Cerebellar cortex (tissue), 1 donor: ENCODE measurements at regions not wholly inside any gene's neighbourhood (a gene's known extent, or its start where the extent isn't known, plus 50 kb on each side); places are given as distances from the start of the nearest gene placed in this dataset.

ENCODE experiments used
- DNase-seq: peaks from one replicate; pipeline ENCODE4 v3.0.0-alpha.2; 2015; ENCODE audit warnings: low spot score

- DNase-seq = no peak
These were observed 202.8 kb downstream of the AUH start for GRCh38 chr9:91158946-91159345.

GRCh38 chr9:91159664-91160121 is 202.0 kb downstream of the AUH start:
- DNase-seq = peak; percentile 54

GRCh38 chr9:91160181-91160580 is 201.5 kb downstream of the AUH start:
- no peak for DNase-seq

GRCh38 chr9:91160599-91161464 is 200.9 kb downstream of the AUH start:
- DNase-seq = no peak

DNA sequence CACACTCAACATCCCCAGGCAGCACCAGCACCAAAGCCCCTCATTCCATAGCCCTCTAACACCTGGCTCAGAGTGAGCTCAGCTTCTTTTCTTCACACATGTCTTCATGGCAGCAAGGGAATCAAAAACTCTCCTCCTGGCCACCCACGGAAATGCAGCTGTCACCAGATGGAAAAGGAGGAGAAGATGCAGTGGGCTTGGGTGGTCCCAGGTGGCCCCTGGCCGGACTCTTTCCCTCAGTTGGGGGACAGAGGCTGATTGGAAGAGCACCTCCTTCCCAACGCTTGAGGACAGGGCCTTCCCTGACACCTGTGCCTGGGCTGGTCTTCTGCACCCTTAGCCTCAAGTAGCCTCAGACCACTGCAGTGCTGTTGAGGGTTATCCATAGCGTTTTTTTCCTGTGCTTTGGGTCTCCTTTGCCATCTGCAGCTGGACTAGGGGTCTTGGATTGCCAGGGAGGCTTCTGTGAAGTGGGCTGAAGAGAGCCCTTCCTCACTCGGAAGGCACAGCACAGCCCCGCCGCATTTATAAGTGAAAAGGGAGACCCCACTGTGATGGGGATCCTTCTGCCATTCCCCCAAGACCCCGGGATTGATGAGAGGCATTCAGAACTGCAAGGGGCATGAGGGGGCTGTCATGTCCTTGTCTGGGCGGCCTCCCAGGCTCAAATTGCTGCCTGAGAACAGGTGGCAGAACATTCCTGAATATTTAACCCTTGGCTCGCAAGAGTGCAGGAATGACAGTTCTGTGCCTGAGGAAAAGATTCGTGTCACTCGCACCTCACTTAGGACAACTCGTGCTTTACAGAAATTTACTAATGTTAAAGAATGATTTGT is 200.0 kb downstream of the AUH start:
- no peak for DNase-seq

DNA sequence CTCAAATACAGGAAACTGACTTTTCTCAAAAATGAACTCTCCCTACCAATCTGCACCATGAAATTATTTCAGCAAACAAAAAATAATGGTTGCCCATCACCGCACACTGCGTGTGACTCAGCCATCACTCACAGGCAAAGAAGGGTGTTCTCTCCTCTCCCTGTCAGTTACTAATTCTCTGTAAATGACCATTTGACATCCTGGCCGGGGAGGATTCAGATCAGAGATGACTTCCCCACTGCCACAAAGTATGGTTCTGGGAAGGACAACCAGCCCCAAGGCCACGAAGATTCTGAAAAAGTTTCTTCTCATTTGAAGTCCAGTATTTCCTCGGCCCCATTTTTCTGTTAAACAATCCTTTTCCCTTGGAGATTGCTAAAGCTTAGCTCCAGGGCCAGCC is 199.4 kb downstream of the AUH start:
- no peak for DNase-seq

DNA sequence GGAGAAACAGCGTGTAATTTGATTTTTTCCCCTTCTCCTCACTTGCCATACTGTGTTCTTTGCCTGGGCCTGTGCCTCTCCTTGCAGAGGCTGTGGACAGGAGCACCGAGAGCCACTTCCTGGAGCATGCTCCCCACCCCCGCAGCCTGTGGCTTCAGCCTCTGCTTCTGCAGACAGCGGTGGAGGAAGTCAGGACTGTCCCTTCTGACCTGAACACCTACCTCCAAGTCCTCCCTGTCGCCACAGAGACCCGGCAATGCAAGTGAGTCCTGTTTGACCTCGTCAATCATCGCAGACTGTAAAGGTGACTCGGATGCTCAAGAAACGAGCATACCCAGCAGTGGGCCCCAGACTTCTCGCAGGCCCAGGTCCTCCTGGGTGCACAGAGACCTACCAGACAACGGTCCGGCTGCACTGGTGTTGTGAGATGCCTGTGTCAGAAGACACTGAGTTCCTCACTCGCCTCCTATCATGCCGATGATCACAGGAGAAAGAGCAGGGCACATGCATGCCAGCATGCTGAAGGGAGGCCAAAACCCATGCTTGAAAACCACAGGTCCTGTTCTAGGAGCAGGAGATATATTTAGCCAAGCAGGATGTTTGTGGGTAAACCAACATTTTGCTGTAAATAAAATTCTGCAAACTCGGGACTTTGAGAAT is 198.8 kb downstream of the AUH start:
- DNase-seq = no peak

GRCh38 chr9:91163444-91163772 is 198.3 kb downstream of the AUH start:
- DNase-seq = no peak

DNA sequence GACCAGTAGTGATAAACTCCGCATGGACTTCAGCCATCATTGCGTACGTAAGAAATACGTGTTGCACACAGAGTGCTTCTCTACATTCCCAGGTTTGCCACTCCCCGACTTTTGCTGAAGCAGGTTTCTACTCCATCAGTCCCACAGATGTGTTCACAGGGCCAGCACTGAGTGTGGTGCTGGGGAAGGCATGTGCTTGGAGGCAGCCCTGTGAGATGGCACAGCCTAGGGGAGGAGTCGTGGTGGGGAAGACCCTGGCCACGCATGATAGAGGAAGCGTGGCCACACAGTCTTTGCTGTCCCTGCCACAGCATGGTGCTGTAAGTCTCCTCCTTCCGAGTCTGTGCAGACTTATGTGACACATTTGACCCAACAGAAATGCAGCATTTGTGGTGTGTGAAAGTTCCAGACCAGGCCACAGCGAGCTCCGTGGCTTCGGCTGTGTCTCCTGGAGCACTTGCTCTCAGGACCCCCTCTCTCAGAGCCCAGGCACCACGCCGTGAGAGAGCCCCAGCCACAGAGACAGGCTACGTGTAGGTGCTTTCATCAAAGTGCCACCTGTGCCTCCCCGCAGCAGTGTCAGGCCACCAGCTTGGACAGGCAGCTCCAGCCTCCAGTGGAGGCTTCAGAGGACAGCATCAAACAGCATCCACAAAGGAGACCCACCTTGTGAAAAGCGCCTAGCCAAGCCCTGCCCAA is 197.8 kb downstream of the AUH start:
- DNase-seq = no peak
